ENCODE measurements at regions not wholly inside any gene's neighbourhood (a gene's known extent, or its start where the extent isn't known, plus 50 kb on each side); places are given as distances from the start of the nearest gene placed in this dataset.

- H3K36me3 ChIP-seq (ENCODE audit: control insufficient read depth in 2 of 2, extremely low read depth in 1 of 2, insufficient read depth in 2 of 2, low read length in 2 of 2), result no peaks in the 10 kb centered on the region
- no peak overlapping the region for H3K9ac ChIP-seq (ENCODE audit: control insufficient read depth, extremely low read depth, insufficient read depth, low read length)
- H3K4me1 ChIP-seq (ENCODE audit: control insufficient read depth, extremely low read depth, insufficient read depth, low read length), result peaks cover 3% of the 10 kb centered on the region
- H3K27ac ChIP-seq (ENCODE audit: control insufficient read depth, insufficient read depth, low read length), result no peak overlapping the region
- H3K4me2 ChIP-seq (ENCODE audit: control insufficient read depth, extremely low read depth, insufficient read depth, low read depth, low read length), result no peak overlapping the region
- H3K9me3 ChIP-seq (ENCODE audit: control insufficient read depth, low read depth, low read length), result no peaks in the 10 kb centered on the region
- FAIRE-seq (no peak), DNase-seq (ENCODE audit: low read depth, low spot score) (no peak)
- H2AFZ ChIP-seq (ENCODE audit: control insufficient read depth, low read length), result no peak overlapping the region
- TF ChIP-seq EZH2 (IDR thresholded peaks at IDR 0.05; ENCODE audit: low read length), result no peak
- no peak for TF ChIP-seq CTCF (optimal IDR thresholded peaks at IDR 0.05 in 1 of 3, IDR thresholded peaks at IDR 0.05 in 1 of 3, conservative IDR thresholded peaks at IDR 0.05 in 1 of 3; ENCODE audit: extremely low read depth in 1 of 3, insufficient read depth in 2 of 3, low read length in 3 of 3)
- no peaks in the 10 kb centered on the region for H4K20me1 ChIP-seq (ENCODE audit: control insufficient read depth, extremely low read depth, insufficient read depth, low read length)
- dilution Hi-C loops (cut with MboI; ENCODE audit: extremely low pct_ligation_motif_present, low sequenced_read_pairs), result no loop called here
- no peaks in the 10 kb centered on the region for H3K9me1 ChIP-seq (ENCODE audit: control insufficient read depth, extremely low read depth, insufficient read depth, low read length)
- no peak overlapping the region for H3K4me3 ChIP-seq (ENCODE audit: control insufficient read depth in 2 of 3, extremely low read depth in 1 of 3, insufficient read depth in 2 of 3, low read depth in 1 of 3, low read length in 3 of 3)
- no peaks in the 10 kb centered on the region for H3K27me3 ChIP-seq (ENCODE audit: control insufficient read depth, extremely low read depth, insufficient read depth, low read length)
- H3K79me2 ChIP-seq (ENCODE audit: control insufficient read depth, insufficient read depth, low read length), result no peaks in the 10 kb centered on the region
Observed at GRCh38 chr3:120503727-120504616, 53.2 kb upstream of the FSTL1 start.

GRCh38 chr3:120502116-120502515 lies 51.3 kb upstream of the FSTL1 start:
- H3K9ac ChIP-seq (ENCODE audit: control insufficient read depth, extremely low read depth, insufficient read depth, low read length), result no peak overlapping the region
- H3K9me1 ChIP-seq (ENCODE audit: control insufficient read depth, extremely low read depth, insufficient read depth, low read length), result no peaks in the 10 kb centered on the region
- no peaks in the 10 kb centered on the region for H3K79me2 ChIP-seq (ENCODE audit: control insufficient read depth, insufficient read depth, low read length)
- no peaks in the 10 kb centered on the region for H3K27me3 ChIP-seq (ENCODE audit: control insufficient read depth, extremely low read depth, insufficient read depth, low read length)
- FAIRE-seq, result no peak
- no peaks in the 10 kb centered on the region for H3K36me3 ChIP-seq (ENCODE audit: control insufficient read depth in 2 of 2, extremely low read depth in 1 of 2, insufficient read depth in 2 of 2, low read length in 2 of 2)
- H3K4me1 ChIP-seq (ENCODE audit: control insufficient read depth, extremely low read depth, insufficient read depth, low read length), result peaks cover 3% of the 10 kb centered on the region
- DNase-seq (ENCODE audit: low read depth, low spot score), result no peak
- no peak overlapping the region for H3K4me3 ChIP-seq (ENCODE audit: control insufficient read depth in 2 of 3, extremely low read depth in 1 of 3, insufficient read depth in 2 of 3, low read depth in 1 of 3, low read length in 3 of 3)
- H3K27ac ChIP-seq (ENCODE audit: control insufficient read depth, insufficient read depth, low read length), result no peak overlapping the region
- H3K4me2 ChIP-seq (ENCODE audit: control insufficient read depth, extremely low read depth, insufficient read depth, low read depth, low read length), result no peak overlapping the region
- dilution Hi-C loops (cut with MboI; ENCODE audit: extremely low pct_ligation_motif_present, low sequenced_read_pairs), result no loop called here
- no peaks in the 10 kb centered on the region for H3K9me3 ChIP-seq (ENCODE audit: control insufficient read depth, low read depth, low read length)
- H4K20me1 ChIP-seq (ENCODE audit: control insufficient read depth, extremely low read depth, insufficient read depth, low read length), result no peaks in the 10 kb centered on the region
- H2AFZ ChIP-seq (ENCODE audit: control insufficient read depth, low read length), result no peak overlapping the region
- TF ChIP-seq EZH2 (IDR thresholded peaks at IDR 0.05; ENCODE audit: low read length), result no peak
- TF ChIP-seq CTCF (optimal IDR thresholded peaks at IDR 0.05 in 1 of 3, IDR thresholded peaks at IDR 0.05 in 1 of 3, conservative IDR thresholded peaks at IDR 0.05 in 1 of 3; ENCODE audit: extremely low read depth in 1 of 3, insufficient read depth in 2 of 3, low read length in 3 of 3), result no peak
